ENCODE measurements at regions not wholly inside any gene's neighbourhood (a gene's known extent, or its start where the extent isn't known, plus 50 kb on each side); places are given as distances from the start of the nearest gene placed in this dataset.

DNA sequence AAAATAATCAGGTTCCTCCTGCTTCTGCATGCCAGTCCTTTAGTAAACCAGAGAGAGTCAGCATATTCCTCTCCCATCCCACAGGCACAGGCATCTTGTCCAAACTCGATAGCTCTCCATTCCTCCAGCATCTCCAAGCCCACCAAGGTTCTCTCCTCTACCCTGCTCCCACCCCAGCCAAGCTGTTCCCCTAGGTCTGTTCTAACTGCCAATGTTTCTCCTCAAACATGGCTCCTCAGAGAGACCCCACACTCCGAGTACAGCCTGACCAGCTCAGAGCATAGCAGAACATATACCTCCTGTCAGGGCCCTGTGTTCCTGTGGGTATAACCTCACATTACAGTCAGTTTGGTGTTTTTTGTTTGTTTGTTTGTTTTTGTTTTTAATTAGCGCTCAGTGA, 177.8 kb downstream of the VEGFA start:
- no peak for DNase-seq (ENCODE audit: low read depth)
- no peak overlapping the region for H3K4me3 ChIP-seq (ENCODE audit: control insufficient read depth, low read depth, low read length)
- TF ChIP-seq CTCF (IDR thresholded peaks at IDR 0.05; ENCODE audit: control insufficient read depth, insufficient read depth, low read depth, low read length, missing control alignments), result no peak

- no peak for DNase-seq (ENCODE audit: low read depth)
- H3K4me3 ChIP-seq (ENCODE audit: control insufficient read depth, low read depth, low read length), result no peak overlapping the region
- no peak for TF ChIP-seq CTCF (IDR thresholded peaks at IDR 0.05; ENCODE audit: control insufficient read depth, insufficient read depth, low read depth, low read length, missing control alignments)
Measured at GRCh38 chr6:43946641-43947363, 176.8 kb downstream of the VEGFA start.

DNA sequence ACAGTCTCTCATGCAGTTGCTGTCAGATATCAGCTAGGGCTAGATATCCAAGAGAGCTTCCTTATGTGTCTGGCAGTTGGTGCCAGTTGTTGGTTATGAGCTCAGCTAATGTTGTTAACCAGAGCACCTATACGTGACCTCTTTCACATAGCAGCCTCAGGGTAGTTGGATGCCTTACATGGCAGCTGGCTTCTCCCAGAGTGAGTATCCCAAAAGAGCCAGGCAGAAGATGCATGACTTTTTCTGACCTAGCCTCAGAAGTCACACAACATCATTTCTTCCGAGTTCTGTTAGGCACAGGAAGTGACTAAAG, 175.7 kb downstream of the VEGFA start:
- TF ChIP-seq CTCF (IDR thresholded peaks at IDR 0.05; ENCODE audit: control insufficient read depth, insufficient read depth, low read depth, low read length, missing control alignments), result no peak
- DNase-seq (ENCODE audit: low read depth), result no peak
- no peak overlapping the region for H3K4me3 ChIP-seq (ENCODE audit: control insufficient read depth, low read depth, low read length)

GRCh38 chr6:43944908-43945767, 175.1 kb downstream of the VEGFA start:
- TF ChIP-seq CTCF (IDR thresholded peaks at IDR 0.05; ENCODE audit: control insufficient read depth, insufficient read depth, low read depth, low read length, missing control alignments), result no peak
- no peak for DNase-seq (ENCODE audit: low read depth)
- H3K4me3 ChIP-seq (ENCODE audit: control insufficient read depth, low read depth, low read length), result no peak overlapping the region

- no peak for TF ChIP-seq CTCF (IDR thresholded peaks at IDR 0.05; ENCODE audit: control insufficient read depth, insufficient read depth, low read depth, low read length, missing control alignments)
- no peak overlapping the region for H3K4me3 ChIP-seq (ENCODE audit: control insufficient read depth, low read depth, low read length)
- DNase-seq (ENCODE audit: low read depth), result no peak
Measured at GRCh38 chr6:43943781-43944250, 173.8 kb downstream of the VEGFA start.

- H3K4me3 ChIP-seq (ENCODE audit: control insufficient read depth, low read depth, low read length), result no peak overlapping the region
- no peak for TF ChIP-seq CTCF (IDR thresholded peaks at IDR 0.05; ENCODE audit: control insufficient read depth, insufficient read depth, low read depth, low read length, missing control alignments)
- DNase-seq (ENCODE audit: low read depth), result no peak
Measured at GRCh38 chr6:43943099-43943766, 173.2 kb downstream of the VEGFA start.
